HEK293T (cell line): ENCODE measurements at regions not wholly inside any gene's neighbourhood (a gene's known extent, or its start where the extent isn't known, plus 50 kb on each side); places are given as distances from the start of the nearest gene placed in this dataset.

Source experiments
- CTCF ChIA-PET: fragments of 350-600 bp; formaldehyde crosslinking; extraction: SDS; loops from one replicate; lab custom pipeline; 2021; ENCODE audit warnings: antibody characterized with exemption, inconsistent platforms; lab: Yijun Ruan, JAX
- POLR2A ChIA-PET: fragments of 350-600 bp; formaldehyde crosslinking; extraction: SDS; loops from one replicate; lab custom pipeline; 2020; ENCODE audit warnings: antibody characterized with exemption, inconsistent platforms; lab: Yijun Ruan, JAX
- DNase-seq: peaks from one replicate; pipeline ENCODE4 v3.0.0; 2012; ENCODE audit warnings: mixed read lengths; ENCODE audit errors: extremely low spot score
- ARNT ChIP-seq: fragments of 450-650 bp; IDR thresholded peaks from 2 replicates; pipeline ENCODE4 v1.6.1; 2017; ENCODE audit warnings: mild to moderate bottlenecking
- BHLHE40 ChIP-seq: fragments of 450-650 bp; IDR thresholded peaks from 2 replicates; pipeline ENCODE4 v1.6.1; 2016; ENCODE audit warnings: mild to moderate bottlenecking, moderate library complexity, borderline replicate concordance
- CTBP1 ChIP-seq: fragments of 450-650 bp; IDR thresholded peaks from 2 replicates; pipeline ENCODE4 v1.6.1; 2016; ENCODE audit warnings: borderline replicate concordance
- ELF4 ChIP-seq: fragments of 450-650 bp; IDR thresholded peaks from 2 replicates; pipeline ENCODE4 v1.6.1; 2017; ENCODE audit warnings: antibody characterized with exemption
- FOXA1 ChIP-seq: fragments of 450-650 bp; IDR thresholded peaks from 2 replicates; pipeline ENCODE4 v1.6.1; 2016; ENCODE audit warnings: mild to moderate bottlenecking
- FOXK2 ChIP-seq: fragments of 450-650 bp; IDR thresholded peaks from 2 replicates; pipeline ENCODE4 v1.6.1; 2016; ENCODE audit warnings: mild to moderate bottlenecking
- FOXM1 ChIP-seq: fragments of 450-650 bp; IDR thresholded peaks from 2 replicates; pipeline ENCODE4 v1.6.1; 2017; ENCODE audit warnings: mild to moderate bottlenecking, borderline replicate concordance
- HDGF ChIP-seq: fragments of 450-650 bp; IDR thresholded peaks from 2 replicates; pipeline ENCODE4 v1.6.1; 2017; ENCODE audit warnings: antibody characterized with exemption, borderline replicate concordance
- L3MBTL2 ChIP-seq: fragments of 450-650 bp; conservative IDR thresholded peaks from 2 replicates; pipeline ENCODE4 v1.6.1; 2016; ENCODE audit warnings: mild to moderate bottlenecking
- LEF1 ChIP-seq: fragments of 450-650 bp; IDR thresholded peaks from 2 replicates; pipeline ENCODE4 v1.6.1; 2017; ENCODE audit warnings: mild to moderate bottlenecking, borderline replicate concordance
- NFRKB ChIP-seq: fragments of 450-650 bp; IDR thresholded peaks from 2 replicates; pipeline ENCODE4 v1.6.1; 2016; ENCODE audit warnings: mild to moderate bottlenecking, moderate library complexity
- SP1 ChIP-seq: fragments of 450-650 bp; IDR thresholded peaks from 2 replicates; pipeline ENCODE4 v1.6.1; 2017
- SUZ12 ChIP-seq: fragments of 450-650 bp; IDR thresholded peaks from 2 replicates; pipeline ENCODE4 v1.6.1; 2016; ENCODE audit warnings: mild to moderate bottlenecking
- TARDBP ChIP-seq: fragments of 450-650 bp; IDR thresholded peaks from 2 replicates; pipeline ENCODE4 v1.6.1; 2016
- ZNF384 ChIP-seq: fragments of 450-650 bp; IDR thresholded peaks from 2 replicates; pipeline ENCODE4 v1.6.1; 2016
- TF ChIP-seq, protein P1 (sequence below): fragments of 450-650 bp; IDR thresholded peaks from 2 replicates; pipeline ENCODE4 v1.6.1; 2016

DNA sequence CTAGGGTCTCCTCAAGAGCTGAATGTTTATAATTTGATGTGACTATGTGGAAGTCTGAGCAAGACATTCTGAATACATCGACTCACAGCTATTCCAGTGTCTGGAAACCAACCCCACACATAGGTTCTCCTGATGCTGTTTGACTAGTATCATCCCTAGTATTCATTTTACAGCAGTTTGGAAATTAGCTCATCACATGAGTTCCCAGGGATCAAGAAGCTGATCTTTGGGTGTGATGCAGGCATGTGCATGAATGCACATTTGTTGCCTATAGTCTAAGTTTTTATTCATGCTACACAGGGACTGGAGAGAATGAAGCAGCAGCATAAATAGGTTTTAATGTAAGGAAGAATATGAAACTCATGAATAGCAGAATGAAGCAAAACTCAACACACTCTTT lies 284.3 kb upstream of the SPRED2 start:
- POLR2A ChIA-PET = no interaction called here
- no peak for DNase-seq
- CTCF ChIA-PET = no interaction called here
- no peak for TF ChIP-seq ELF4
- no peak for TF ChIP-seq CTBP1
- TF ChIP-seq ZNF384 = no peak
- TF ChIP-seq FOXK2 = no peak
- no peak for TF ChIP-seq ARNT
- TF ChIP-seq HDGF = no peak
- no peak for TF ChIP-seq SP1
- TF ChIP-seq FOXA1 = no peak
- no peak for TF ChIP-seq TARDBP
- no peak for TF ChIP-seq L3MBTL2
- TF ChIP-seq BHLHE40 = no peak

DNA sequence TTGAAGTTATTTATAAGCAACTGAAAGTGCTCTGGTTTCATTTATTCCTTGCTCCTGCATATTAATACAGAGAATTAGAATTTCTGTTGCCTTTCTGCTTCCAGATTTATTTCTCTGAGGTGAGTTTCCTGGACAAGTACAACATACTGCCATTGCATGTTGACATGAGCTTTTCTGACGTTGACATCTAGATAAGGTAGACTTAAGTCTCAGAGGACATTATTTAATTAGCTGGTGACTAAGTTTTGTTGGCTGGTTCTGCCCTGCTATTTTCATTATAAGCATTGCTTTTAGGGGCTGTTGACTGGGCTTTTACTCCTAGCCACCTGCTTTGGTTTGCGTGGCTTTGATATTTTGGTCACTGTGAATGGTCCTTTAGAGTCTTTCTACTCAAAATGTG lies 282.9 kb upstream of the SPRED2 start:
- DNase-seq = no peak
- POLR2A ChIA-PET = no interaction called here
- no peak for TF ChIP-seq LEF1
- TF ChIP-seq HDGF = no peak
- TF ChIP-seq L3MBTL2 = no peak
- TF ChIP-seq, protein P1, sequence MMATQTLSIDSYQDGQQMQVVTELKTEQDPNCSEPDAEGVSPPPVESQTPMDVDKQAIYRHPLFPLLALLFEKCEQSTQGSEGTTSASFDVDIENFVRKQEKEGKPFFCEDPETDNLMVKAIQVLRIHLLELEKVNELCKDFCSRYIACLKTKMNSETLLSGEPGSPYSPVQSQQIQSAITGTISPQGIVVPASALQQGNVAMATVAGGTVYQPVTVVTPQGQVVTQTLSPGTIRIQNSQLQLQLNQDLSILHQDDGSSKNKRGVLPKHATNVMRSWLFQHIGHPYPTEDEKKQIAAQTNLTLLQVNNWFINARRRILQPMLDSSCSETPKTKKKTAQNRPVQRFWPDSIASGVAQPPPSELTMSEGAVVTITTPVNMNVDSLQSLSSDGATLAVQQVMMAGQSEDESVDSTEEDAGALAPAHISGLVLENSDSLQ = no peak
- TF ChIP-seq SP1 = no peak
- TF ChIP-seq CTBP1 = no peak
- no peak for TF ChIP-seq FOXK2
- no peak for TF ChIP-seq ZNF384
- TF ChIP-seq NFRKB = no peak
- TF ChIP-seq ELF4 = no peak
- CTCF ChIA-PET = no interaction called here

DNA sequence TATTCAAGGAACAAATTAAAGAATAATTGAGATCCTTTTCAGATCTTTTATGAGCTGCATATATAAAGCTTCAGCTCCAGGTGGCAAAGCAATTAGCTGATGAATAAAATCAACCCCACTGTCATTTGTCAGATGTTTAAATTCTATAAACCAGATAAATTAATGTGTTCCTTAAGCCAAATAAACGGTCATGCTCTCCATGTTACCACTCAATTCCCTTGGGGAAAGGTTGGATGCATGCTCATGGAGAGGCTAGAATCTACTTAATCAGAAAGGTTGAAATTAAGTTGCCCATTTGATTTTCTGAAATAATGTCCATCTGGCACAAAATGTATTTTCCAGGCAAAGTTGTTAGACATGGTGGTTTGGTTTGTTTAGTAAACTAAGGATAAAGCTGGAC lies 282.5 kb upstream of the SPRED2 start:
- no peak for TF ChIP-seq ELF4
- no peak for TF ChIP-seq LEF1
- no peak for TF ChIP-seq FOXM1
- TF ChIP-seq ARNT = no peak
- no peak for TF ChIP-seq TARDBP
- TF ChIP-seq HDGF = no peak
- TF ChIP-seq NFRKB = no peak
- TF ChIP-seq, protein P1 = no peak
- no peak for TF ChIP-seq CTBP1
- no peak for TF ChIP-seq SP1
- no peak for TF ChIP-seq FOXK2
- TF ChIP-seq BHLHE40 = no peak
- TF ChIP-seq ZNF384 = no peak
- no peak for TF ChIP-seq FOXA1
- no peak for TF ChIP-seq SUZ12
- no peak for TF ChIP-seq L3MBTL2
- POLR2A ChIA-PET = no interaction called here
- CTCF ChIA-PET = no interaction called here
- DNase-seq = no peak

DNA sequence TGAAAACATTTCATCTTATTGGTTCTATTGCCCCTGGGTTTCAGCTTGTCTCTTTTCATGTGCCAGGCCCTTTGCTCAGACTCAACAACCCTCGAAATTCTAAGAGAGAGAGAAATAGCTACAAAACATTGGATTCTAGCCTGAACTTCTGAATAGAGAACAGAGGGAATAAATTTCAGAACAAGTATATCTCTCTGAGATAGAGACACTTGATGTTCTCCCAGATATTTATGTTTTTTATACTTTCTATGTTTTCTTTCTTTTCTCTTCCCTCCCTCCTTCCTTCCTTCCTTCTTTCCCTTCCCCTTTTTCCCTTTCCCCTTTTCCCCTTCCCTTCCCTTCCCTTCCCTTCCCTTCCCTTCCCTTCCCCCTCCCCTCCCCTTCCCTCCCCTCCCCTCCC lies 279.5 kb upstream of the SPRED2 start:
- CTCF ChIA-PET = interaction anchor here (1.5 kb wide), 1 partner anchor 18 kb away, joined by 4 read pairs; no protein-coding TSS in a partner anchor
- POLR2A ChIA-PET = interaction anchor here (1.2 kb wide), 1 partner anchor 72 kb away, joined by 4 read pairs; no protein-coding TSS in a partner anchor
- TF ChIP-seq FOXA1 (no peak), HDGF (no peak), ELF4 (no peak), ARNT (no peak), BHLHE40 (no peak), FOXM1 (no peak), CTBP1 (no peak), ZNF384 (no peak), LEF1 (no peak), SP1 (no peak), NFRKB (no peak), FOXK2 (no peak), TARDBP (no peak), L3MBTL2 (no peak), SUZ12 (no peak)
- TF ChIP-seq, protein P1 = no peak
- DNase-seq = no peak

DNA sequence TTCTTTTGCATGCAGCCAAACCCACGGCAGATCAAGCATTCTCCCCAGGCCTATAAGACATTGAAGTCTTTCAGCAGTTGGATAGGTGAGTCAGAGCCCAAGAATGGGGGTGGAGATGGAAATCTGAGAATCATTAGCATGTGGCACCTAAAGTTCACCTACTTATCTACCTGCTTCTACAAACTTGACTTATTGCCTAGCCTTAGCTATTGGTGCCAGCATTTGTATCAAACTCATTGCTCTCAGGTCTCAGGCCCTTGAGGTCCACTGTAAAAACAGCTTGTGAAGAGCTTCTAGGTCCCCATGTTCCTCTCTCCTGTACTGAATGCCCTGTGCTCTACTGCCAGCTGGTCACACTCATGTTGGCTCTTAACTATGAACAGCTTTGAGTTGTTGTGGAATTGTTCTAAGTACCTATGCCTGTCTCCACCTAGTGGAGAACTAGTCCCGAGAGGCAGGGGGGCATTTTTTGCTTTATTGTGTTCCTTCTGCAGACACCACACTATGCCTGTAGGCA lies 278.4 kb upstream of the SPRED2 start:
- POLR2A ChIA-PET = interaction anchor here (0.7 to 1.2 kb wide), 2 partner anchors 22 to 71 kb away, joined by 3 to 4 read pairs; no protein-coding TSS in a partner anchor
- TF ChIP-seq HDGF (no peak), ZNF384 (no peak), TARDBP (no peak), ELF4 (no peak), FOXK2 (no peak), FOXM1 (no peak), BHLHE40 (no peak), ARNT (no peak), NFRKB (no peak), CTBP1 (no peak)
- TF ChIP-seq, protein P1 = no peak
- CTCF ChIA-PET = interaction anchor here (0.7 to 1.5 kb wide), 8 partner anchors 10 to 70 kb away, joined by 3 to 10 read pairs (median 3); no protein-coding TSS in a partner anchor
- DNase-seq = peak; percentile 55
